HepG2 (cell line): ENCODE measurements at regions not wholly inside any gene's neighbourhood (a gene's known extent, or its start where the extent isn't known, plus 50 kb on each side); places are given as distances from the start of the nearest gene placed in this dataset.

Source experiments
- ATAC-seq: fragments of 200-7000 bp; cut with Tn5 transposase; 3 replicates; pipeline ENCODE4 v1.9.1; 2020; ENCODE audit warnings: mild to moderate bottlenecking, moderate library complexity
- BruUV-seq: library from RNA; stranded (reverse); fragments of 400-500 nt; replicated peaks from 2 replicates; lab custom pipeline; 2021; lab: Mats Ljungman, UMichigan
- CTCF ChIA-PET: fragments of 300-600 bp; formaldehyde crosslinking; extraction: SDS; loops from one replicate; lab custom pipeline; 2021; ENCODE audit warnings: low total read pairs, inconsistent platforms, low intra/inter-chr PET ratio; lab: Yijun Ruan, JAX
- POLR2A ChIA-PET: fragments of 350-600 bp; sonication (Branson Sonifier 250); formaldehyde crosslinking; loops from one replicate; lab custom pipeline; 2020; ENCODE audit warnings: antibody characterized with exemption, inconsistent platforms; lab: Yijun Ruan, JAX
- DNase-seq: peaks from one replicate; pipeline ENCODE4 v3.0.0-alpha.2; 2015; ENCODE audit warnings: low spot score
- FAIRE-seq: peaks from 3 replicates; lab custom pipeline; 2011; peaks lifted over from hg19 to GRCh38; lab: Jason Lieb, UNC
- H2AFZ ChIP-seq: one replicate; pipeline ENCODE4 v1.6.1; 2011; ENCODE audit warnings: low read length, inconsistent platforms
- H3K27ac ChIP-seq: fragments of 300-600 bp; 3 replicates; pipeline ENCODE4 v1.8.0; 2011; ENCODE audit warnings: mixed run types, mild to moderate bottlenecking, mixed read lengths, low read length, inconsistent platforms; ENCODE audit not compliant: insufficient read depth; ENCODE audit errors: extremely low read length
- H3K27me3 ChIP-seq, 2 experiments: fragments of 200-600 bp in 1 of 2; 2 replicates in 1 of 2; 3 replicates in 1 of 2; pipeline versions ENCODE4 v1.6.0 to v1.8.0; 2011; ENCODE audit warnings: low read length in 2 of 2, mild to moderate bottlenecking in 2 of 2, moderate library complexity in 2 of 2, inconsistent platforms in 1 of 2; ENCODE audit not compliant: insufficient read depth in 2 of 2, control insufficient read depth in 1 of 2
- H3K36me3 ChIP-seq, 2 experiments: fragments of 200-600 bp in 1 of 2; replicated peaks in 1 of 2; 2 replicates in 1 of 2; 3 replicates in 1 of 2; pipeline versions ENCODE4 v1.5.1 to v1.8.0; 2011; ENCODE audit warnings: low read length in 2 of 2, inconsistent platforms in 1 of 2; ENCODE audit not compliant: insufficient read depth in 2 of 2, control insufficient read depth in 1 of 2
- H3K4me1 ChIP-seq: 2 replicates; pipeline ENCODE4 v1.5.1; 2012; ENCODE audit warnings: low read length, inconsistent platforms; ENCODE audit not compliant: insufficient read depth
- H3K4me2 ChIP-seq: 2 replicates; pipeline ENCODE4 v1.6.0; 2011; ENCODE audit warnings: low read depth, low read length, inconsistent platforms
- H3K4me3 ChIP-seq, 3 experiments: fragments of 200-600 bp in 1 of 3; sonication (generic), shearing (Covaris generic) in 1 of 3; replicated peaks in 1 of 3; 2 replicates each; pipeline ENCODE4 v1.5.1; 2011 to 2016; ENCODE audit warnings: low read length in 3 of 3, inconsistent platforms in 2 of 3, low read depth in 2 of 3, mild to moderate bottlenecking in 2 of 3, control low read depth in 1 of 3, mixed read lengths in 1 of 3; ENCODE audit not compliant: insufficient read depth in 1 of 3
- H3K79me2 ChIP-seq: one replicate; pipeline ENCODE4 v1.6.1; 2011; ENCODE audit warnings: low read length, inconsistent platforms; ENCODE audit not compliant: insufficient read depth
- H3K9ac ChIP-seq: 2 replicates; pipeline ENCODE4 v1.6.0; 2011; ENCODE audit warnings: mild to moderate bottlenecking, low read depth, low read length, inconsistent platforms; ENCODE audit not compliant: insufficient read depth
- H3K9me3 ChIP-seq: 2 replicates; pipeline ENCODE4 v1.5.1; 2012; ENCODE audit warnings: mild to moderate bottlenecking, low read length
- H4K20me1 ChIP-seq: 2 replicates; pipeline ENCODE4 v1.6.0; 2011; ENCODE audit warnings: inconsistent platforms, mild to moderate bottlenecking, low read length, moderate library complexity; ENCODE audit not compliant: insufficient read depth
- EP300 ChIP-seq, 3 experiments: sonication (generic) in 1 of 3; formaldehyde crosslinking in 1 of 3; IDR thresholded peaks; 2 replicates each; pipeline versions ENCODE4 v1.5.1 to v1.6.1; 2011 to 2020; ENCODE audit warnings: low read depth in 2 of 3, low read length in 2 of 3, borderline replicate concordance in 1 of 3, improper control_type of control experiment in 1 of 3, mild to moderate bottlenecking in 1 of 3, missing genetic modification reagents in 1 of 3, moderate library complexity in 1 of 3
- ETV6 ChIP-seq: sonication (generic); formaldehyde crosslinking; conservative IDR thresholded peaks from 2 replicates; pipeline ENCODE4 v1.4.0; 2020; ENCODE audit warnings: missing genetic modification reagents
- GLI4 ChIP-seq: sonication (generic); formaldehyde crosslinking; IDR thresholded peaks from 2 replicates; pipeline ENCODE4 v1.5.1; 2020; ENCODE audit warnings: missing genetic modification reagents, mild to moderate bottlenecking, moderate library complexity, borderline replicate concordance
- KAT2B ChIP-seq: fragments of 150-350 bp; IDR thresholded peaks from 2 replicates; pipeline ENCODE4 v1.6.1; 2014; ENCODE audit warnings: low read depth, low read length, borderline replicate concordance
- MTA1 ChIP-seq: sonication (generic); formaldehyde crosslinking; IDR thresholded peaks from 2 replicates; pipeline ENCODE4 v1.4.0; 2020; ENCODE audit warnings: missing genetic modification reagents, mild to moderate bottlenecking, borderline replicate concordance
- ZNF205 ChIP-seq: IDR thresholded peaks from 2 replicates; pipeline ENCODE4 v1.6.1; 2018; ENCODE audit warnings: missing biosample characterization, missing genetic modification reagents
- ZNF558 ChIP-seq: sonication (generic); formaldehyde crosslinking; IDR thresholded peaks from 2 replicates; pipeline ENCODE4 v1.9.0; 2022; ENCODE audit warnings: mild to moderate bottlenecking, missing genetic modification reagents, borderline replicate concordance
- ZNF775 ChIP-seq: sonication (generic); formaldehyde crosslinking; IDR thresholded peaks from 2 replicates; pipeline ENCODE4 v1.4.0; 2020; ENCODE audit warnings: missing genetic modification reagents, mild to moderate bottlenecking, moderate library complexity, borderline replicate concordance
- ZSCAN29 ChIP-seq: sonication (generic); formaldehyde crosslinking; conservative IDR thresholded peaks from 2 replicates; pipeline ENCODE4 v1.4.0; 2020; ENCODE audit warnings: mild to moderate bottlenecking, missing genetic modification reagents
- WGBS: methylation state at CpG from one replicate; pipeline ENCODE4 v1.1.6; 2017; ENCODE audit warnings: low lambda C conversion rate; 5-methylcytosine and 5-hydroxymethylcytosine counted together
- in situ Hi-C: cut with HindIII; loops from 2 replicates; pipeline ENCODE4 v1.10.0; 2017; ENCODE audit warnings: low pct_unique_long_range_greater_than_20kb; ENCODE audit not compliant: extremely low pct_ligation_motif_present
- intact Hi-C: fragments of 100-400 bp; cut with micrococcal nuclease; formaldehyde crosslinking; loops from one replicate; pipeline ENCODE4 v1.10.0; 2022; ENCODE audit not compliant: unreplicated experiment
- TF ChIP-seq, protein P1 (sequence below): sonication (generic); formaldehyde crosslinking; IDR thresholded peaks from 2 replicates; pipeline ENCODE4 v1.5.1; 2020; ENCODE audit warnings: mild to moderate bottlenecking, missing genetic modification reagents, borderline replicate concordance
- TF ChIP-seq, protein P2 (sequence below): IDR thresholded peaks from 2 replicates; pipeline ENCODE4 v1.6.1; 2016; ENCODE audit warnings: low read depth, borderline replicate concordance
- TF ChIP-seq, protein P3 (sequence below): sonication (generic); formaldehyde crosslinking; IDR thresholded peaks from 2 replicates; pipeline ENCODE4 v1.8.0; 2022; ENCODE audit warnings: missing genetic modification reagents, mild to moderate bottlenecking, moderate library complexity, borderline replicate concordance
- TF ChIP-seq, protein P4 (sequence below): sonication (generic); formaldehyde crosslinking; IDR thresholded peaks from 2 replicates; pipeline ENCODE4 v1.5.1; 2020; ENCODE audit warnings: missing genetic modification reagents, mild to moderate bottlenecking, borderline replicate concordance

DNA sequence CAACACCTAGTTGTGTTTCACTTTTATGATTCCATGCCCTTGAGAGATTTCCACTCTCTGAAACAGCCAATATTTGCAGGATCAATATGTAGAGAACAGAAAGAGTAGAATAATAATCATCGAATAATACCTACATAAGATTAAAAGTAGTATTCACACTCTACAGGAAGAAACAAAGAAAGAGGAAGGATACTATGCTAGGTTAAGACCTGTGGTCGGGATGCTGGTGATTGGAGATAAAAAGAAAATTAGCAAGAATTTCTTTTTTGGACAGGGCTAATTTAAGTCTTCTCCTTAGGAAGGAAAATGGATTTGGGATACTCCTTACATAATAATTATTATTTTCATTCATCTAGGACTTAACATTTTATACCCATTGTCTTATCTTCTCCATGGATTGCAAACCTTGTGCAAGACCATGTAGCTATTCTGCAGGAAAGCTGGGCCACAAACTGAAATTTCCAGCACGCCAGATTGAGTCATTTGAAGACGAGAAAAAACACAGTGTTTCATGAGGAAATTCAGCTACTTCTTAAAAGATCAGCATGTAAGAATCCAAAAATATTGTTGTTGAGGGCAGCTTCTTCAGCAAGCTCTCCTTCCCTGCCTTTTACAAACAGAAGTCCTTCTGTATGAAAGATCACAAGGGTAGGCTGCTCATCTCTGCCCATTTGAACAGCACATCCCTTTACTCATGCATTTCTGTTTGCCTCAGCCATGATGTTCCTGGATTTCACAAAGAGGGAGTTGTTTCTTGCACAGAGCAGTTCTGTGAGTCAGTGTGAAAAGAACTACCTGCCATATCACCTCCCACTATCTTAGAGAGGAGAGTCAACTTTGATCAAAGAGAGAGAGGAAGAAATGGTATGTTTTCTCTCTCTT, 90.7 kb downstream of the FAM76B start (continued):
- TF ChIP-seq ZNF558 (CRISPR knock-in tag): no peak
- no peak for TF ChIP-seq ZNF775
- TF ChIP-seq, protein P1, sequence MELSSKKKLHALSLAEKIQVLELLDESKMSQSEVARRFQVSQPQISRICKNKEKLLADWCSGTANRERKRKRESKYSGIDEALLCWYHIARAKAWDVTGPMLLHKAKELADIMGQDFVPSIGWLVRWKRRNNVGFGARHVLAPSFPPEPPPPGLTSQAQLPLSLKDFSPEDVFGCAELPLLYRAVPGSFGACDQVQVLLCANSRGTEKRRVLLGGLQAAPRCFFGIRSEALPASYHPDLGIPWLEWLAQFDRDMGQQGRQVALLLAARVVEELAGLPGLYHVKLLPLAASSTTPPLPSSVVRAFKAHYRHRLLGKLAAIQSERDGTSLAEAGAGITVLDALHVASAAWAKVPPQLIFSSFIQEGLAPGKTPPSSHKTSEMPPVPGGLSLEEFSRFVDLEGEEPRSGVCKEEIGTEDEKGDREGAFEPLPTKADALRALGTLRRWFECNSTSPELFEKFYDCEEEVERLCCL (CRISPR knock-in tag): no peak
- no peak for TF ChIP-seq EP300 (IDR thresholded peaks at IDR 0.05; ENCODE audit: low read depth in 2 of 2, low read length in 2 of 2)
- TF ChIP-seq EP300 (CRISPR knock-in tag; IDR thresholded peaks at IDR 0.05; ENCODE audit: borderline replicate concordance): no peak
- TF ChIP-seq, protein P2, sequence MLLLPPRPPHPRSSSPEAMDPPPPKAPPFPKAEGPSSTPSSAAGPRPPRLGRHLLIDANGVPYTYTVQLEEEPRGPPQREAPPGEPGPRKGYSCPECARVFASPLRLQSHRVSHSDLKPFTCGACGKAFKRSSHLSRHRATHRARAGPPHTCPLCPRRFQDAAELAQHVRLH (CRISPR knock-in tag): no peak
- no peak for TF ChIP-seq KAT2B
- no peak for TF ChIP-seq GLI4
- TF ChIP-seq ZNF205 (CRISPR knock-in tag): no peak

DNA sequence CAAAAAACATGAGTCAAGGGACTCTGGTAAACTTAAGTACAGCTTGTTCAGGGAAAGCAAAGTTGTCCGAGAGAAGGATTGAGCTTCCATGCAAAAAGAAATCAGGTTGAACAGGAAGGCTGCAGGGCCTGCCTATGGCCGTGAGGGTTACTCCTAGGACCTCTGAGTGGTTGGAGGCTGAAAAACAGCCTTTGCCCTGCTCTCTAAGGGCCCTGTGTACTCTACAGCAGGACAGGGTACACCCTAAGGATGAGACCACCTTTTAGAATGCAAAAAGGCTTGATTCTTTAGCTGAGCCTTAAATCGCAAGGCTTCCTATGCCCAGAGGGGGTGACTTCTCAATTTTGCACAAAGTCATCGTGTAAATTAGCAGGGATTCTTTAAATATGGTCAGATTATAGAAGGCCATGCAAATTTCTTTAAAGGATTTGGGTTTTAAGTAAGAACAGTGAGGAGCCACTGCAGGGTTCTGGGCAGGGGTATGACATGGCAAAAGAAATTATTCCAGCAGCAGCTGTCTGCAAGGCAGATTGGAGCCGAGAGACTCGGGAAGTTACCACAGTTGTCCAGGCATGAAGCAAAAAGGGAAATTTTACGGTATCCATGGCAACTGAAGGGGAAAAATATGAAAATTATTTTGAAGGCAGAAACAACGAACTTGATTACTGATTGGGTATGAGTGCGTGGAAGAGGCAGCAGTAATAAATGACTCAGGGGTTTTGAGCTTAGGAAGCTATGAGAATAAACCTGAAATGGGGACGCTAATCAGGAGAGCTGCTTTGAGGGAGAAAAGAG, 91.8 kb downstream of the FAM76B start:
- no peak overlapping the region for H2AFZ ChIP-seq
- no peaks in the 10 kb centered on the region for H3K36me3 ChIP-seq
- H3K9me3 ChIP-seq: no peaks in the 10 kb centered on the region
- H3K4me3 ChIP-seq: no peak overlapping the region
- no peaks in the 10 kb centered on the region for H3K27me3 ChIP-seq
- in situ Hi-C loops (no loop called here), intact Hi-C loops (no loop called here)
- no peak for DNase-seq
- no peak for FAIRE-seq
- 20% methylated on average over 10 of the region's 10 CpGs for WGBS
- no TSS peak for BruUV-seq
- H3K27ac ChIP-seq: no peak overlapping the region
- CTCF ChIA-PET: no interaction called here
- H3K4me1 ChIP-seq: no peaks in the 10 kb centered on the region
- H4K20me1 ChIP-seq: no peaks in the 10 kb centered on the region
- no peak overlapping the region for H3K4me2 ChIP-seq
- H3K9ac ChIP-seq: no peak overlapping the region
- POLR2A ChIA-PET: no interaction called here
- ATAC-seq: no peak
- H3K79me2 ChIP-seq: no peaks in the 10 kb centered on the region
- TF ChIP-seq MTA1 (CRISPR knock-in tag) (no peak), ZSCAN29 (CRISPR knock-in tag) (no peak), ETV6 (CRISPR knock-in tag) (no peak)
- TF ChIP-seq, protein P3, sequence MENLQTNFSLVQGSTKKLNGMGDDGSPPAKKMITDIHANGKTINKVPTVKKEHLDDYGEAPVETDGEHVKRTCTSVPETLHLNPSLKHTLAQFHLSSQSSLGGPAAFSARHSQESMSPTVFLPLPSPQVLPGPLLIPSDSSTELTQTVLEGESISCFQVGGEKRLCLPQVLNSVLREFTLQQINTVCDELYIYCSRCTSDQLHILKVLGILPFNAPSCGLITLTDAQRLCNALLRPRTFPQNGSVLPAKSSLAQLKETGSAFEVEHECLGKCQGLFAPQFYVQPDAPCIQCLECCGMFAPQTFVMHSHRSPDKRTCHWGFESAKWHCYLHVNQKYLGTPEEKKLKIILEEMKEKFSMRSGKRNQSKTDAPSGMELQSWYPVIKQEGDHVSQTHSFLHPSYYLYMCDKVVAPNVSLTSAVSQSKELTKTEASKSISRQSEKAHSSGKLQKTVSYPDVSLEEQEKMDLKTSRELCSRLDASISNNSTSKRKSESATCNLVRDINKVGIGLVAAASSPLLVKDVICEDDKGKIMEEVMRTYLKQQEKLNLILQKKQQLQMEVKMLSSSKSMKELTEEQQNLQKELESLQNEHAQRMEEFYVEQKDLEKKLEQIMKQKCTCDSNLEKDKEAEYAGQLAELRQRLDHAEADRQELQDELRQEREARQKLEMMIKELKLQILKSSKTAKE: no peak
- TF ChIP-seq, protein P4, sequence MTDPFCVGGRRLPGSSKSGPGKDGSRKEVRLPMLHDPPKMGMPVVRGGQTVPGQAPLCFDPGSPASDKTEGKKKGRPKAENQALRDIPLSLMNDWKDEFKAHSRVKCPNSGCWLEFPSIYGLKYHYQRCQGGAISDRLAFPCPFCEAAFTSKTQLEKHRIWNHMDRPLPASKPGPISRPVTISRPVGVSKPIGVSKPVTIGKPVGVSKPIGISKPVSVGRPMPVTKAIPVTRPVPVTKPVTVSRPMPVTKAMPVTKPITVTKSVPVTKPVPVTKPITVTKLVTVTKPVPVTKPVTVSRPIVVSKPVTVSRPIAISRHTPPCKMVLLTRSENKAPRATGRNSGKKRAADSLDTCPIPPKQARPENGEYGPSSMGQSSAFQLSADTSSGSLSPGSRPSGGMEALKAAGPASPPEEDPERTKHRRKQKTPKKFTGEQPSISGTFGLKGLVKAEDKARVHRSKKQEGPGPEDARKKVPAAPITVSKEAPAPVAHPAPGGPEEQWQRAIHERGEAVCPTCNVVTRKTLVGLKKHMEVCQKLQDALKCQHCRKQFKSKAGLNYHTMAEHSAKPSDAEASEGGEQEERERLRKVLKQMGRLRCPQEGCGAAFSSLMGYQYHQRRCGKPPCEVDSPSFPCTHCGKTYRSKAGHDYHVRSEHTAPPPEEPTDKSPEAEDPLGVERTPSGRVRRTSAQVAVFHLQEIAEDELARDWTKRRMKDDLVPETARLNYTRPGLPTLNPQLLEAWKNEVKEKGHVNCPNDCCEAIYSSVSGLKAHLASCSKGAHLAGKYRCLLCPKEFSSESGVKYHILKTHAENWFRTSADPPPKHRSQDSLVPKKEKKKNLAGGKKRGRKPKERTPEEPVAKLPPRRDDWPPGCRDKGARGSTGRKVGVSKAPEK (CRISPR knock-in tag): no peak
